ENCODE measurements at regions not wholly inside any gene's neighbourhood (a gene's known extent, or its start where the extent isn't known, plus 50 kb on each side); places are given as distances from the start of the nearest gene placed in this dataset.

- no peaks in the 10 kb centered on the region for H3K79me2 ChIP-seq (ENCODE audit: insufficient read depth, low read length)
- no TSS peak for BruUV-seq (replicated peaks)
- TF ChIP-seq POLR2AphosphoS5 (IDR thresholded peaks at IDR 0.05; ENCODE audit: low read depth, low read length) = no peak
- no peak for TF ChIP-seq FOSL1 (IDR thresholded peaks at IDR 0.05; ENCODE audit: low read depth)
- TF ChIP-seq RAD21 (IDR thresholded peaks at IDR 0.05; ENCODE audit: low read depth) = no peak
- TF ChIP-seq ZNF274 (IDR thresholded peaks at IDR 0.05; ENCODE audit: low read depth, low read length) = no peak
- TF ChIP-seq EZH2phosphoT487 (IDR thresholded peaks at IDR 0.05; ENCODE audit: borderline replicate concordance) = no peak
- peaks cover 24 to 37% of the 10 kb centered on the region in 2 experiments for H3K4me1 ChIP-seq (ENCODE audit: control insufficient read depth in 1 of 2, insufficient read depth in 2 of 2, low read length in 2 of 2)
- H3K36me3 ChIP-seq (ENCODE audit: control insufficient read depth in 1 of 2, insufficient read depth in 2 of 2, low read length in 2 of 2) = no peaks in the 10 kb centered on the region
- no peak overlapping the region for H3K9ac ChIP-seq (ENCODE audit: low read length)
- peak overlapping the region; percentile 34 for H3K4me2 ChIP-seq (ENCODE audit: low read length)
- H3K4me3 ChIP-seq (replicated peaks in 1 of 2; ENCODE audit: low read depth in 1 of 2, low read length in 2 of 2) = no peak overlapping the region
- H2AFZ ChIP-seq (ENCODE audit: low read depth, low read length, poor library complexity, severe bottlenecking) = peak overlapping the region; percentile 9
- H4K20me1 ChIP-seq (ENCODE audit: insufficient read depth) = no peaks in the 10 kb centered on the region
- no peaks in the 10 kb centered on the region for H3K9me3 ChIP-seq (ENCODE audit: control insufficient read depth in 1 of 2, insufficient read depth in 1 of 2, low read depth in 1 of 2, low read length in 2 of 2)
- DNase-seq (ENCODE audit: low read depth, low spot score) = no peak
- no peak overlapping the region for H3K27ac ChIP-seq (ENCODE audit: low read depth, low read length)
- H3K9me2 ChIP-seq (ENCODE audit: insufficient read depth) = no peaks in the 10 kb centered on the region
- RAD21 ChIA-PET (ENCODE audit: low non-redundant PET in 1 of 2, low total read pairs in 2 of 2, uncharacterized antibody in 2 of 2, unreplicated experiment in 2 of 2) = no interaction called here
- intact Hi-C loops (cut with micrococcal nuclease) = no loop called here
- POLR2A ChIA-PET = no interaction called here
- no peaks in the 10 kb centered on the region for H3K27me3 ChIP-seq (ENCODE audit: insufficient read depth, low read length)
- ATAC-seq = peak; percentile 16; the same call in 1 of the 2 replicates
- CTCF ChIA-PET = no interaction called here
Measured at GRCh38 chr18:46321955-46322354, 217.8 kb downstream of the HAUS1 start.

GRCh38 chr18:46322411-46322891, 218.3 kb downstream of the HAUS1 start:
- no peak overlapping the region for H3K4me3 ChIP-seq (replicated peaks in 1 of 2; ENCODE audit: low read depth in 1 of 2, low read length in 2 of 2)
- no peaks in the 10 kb centered on the region for H3K9me3 ChIP-seq (ENCODE audit: control insufficient read depth in 1 of 2, insufficient read depth in 1 of 2, low read depth in 1 of 2, low read length in 2 of 2)
- ATAC-seq = peak; percentile 46
- H3K36me3 ChIP-seq (ENCODE audit: control insufficient read depth in 1 of 2, insufficient read depth in 2 of 2, low read length in 2 of 2) = no peaks in the 10 kb centered on the region
- ChIA-PET CTCF (no interaction called here), POLR2A (no interaction called here), RAD21 (ENCODE audit: low non-redundant PET in 1 of 2, low total read pairs in 2 of 2, uncharacterized antibody in 2 of 2, unreplicated experiment in 2 of 2) (no interaction called here)
- H3K27ac ChIP-seq (ENCODE audit: low read depth, low read length) = no peak overlapping the region
- no peaks in the 10 kb centered on the region for H3K27me3 ChIP-seq (ENCODE audit: insufficient read depth, low read length)
- TF ChIP-seq EGR1 (IDR thresholded peaks at IDR 0.05; ENCODE audit: low read depth) (no peak), EZH2 (IDR thresholded peaks at IDR 0.05) (no peak), ZNF274 (IDR thresholded peaks at IDR 0.05; ENCODE audit: low read depth, low read length) (no peak), ATF3 (IDR thresholded peaks at IDR 0.05) (no peak), SRF (IDR thresholded peaks at IDR 0.05; ENCODE audit: low read depth) (no peak), RAD21 (IDR thresholded peaks at IDR 0.05; ENCODE audit: low read depth) (no peak), ZBTB33 (IDR thresholded peaks at IDR 0.05; ENCODE audit: extremely low read depth, insufficient replicate concordance, low read length) (no peak), CTCF (IDR thresholded peaks at IDR 0.05 in 2 of 3, conservative IDR thresholded peaks at IDR 0.05 in 1 of 3; ENCODE audit: borderline replicate concordance in 1 of 3, insufficient read depth in 1 of 3, low read depth in 2 of 3, low read length in 2 of 3) (no peak), MAX (IDR thresholded peaks at IDR 0.05) (no peak), FOSL1 (IDR thresholded peaks at IDR 0.05; ENCODE audit: low read depth) (no peak), TCF7L2 (IDR thresholded peaks at IDR 0.05; ENCODE audit: borderline replicate concordance, extremely low read depth, insufficient read depth, insufficient read length) (no peak), CEBPB (IDR thresholded peaks at IDR 0.05; ENCODE audit: low read depth) (no peak), POLR2AphosphoS5 (IDR thresholded peaks at IDR 0.05; ENCODE audit: low read depth, low read length) (no peak)
- no peak overlapping the region; the same call in 1 of the 2 replicates for H3K9ac ChIP-seq (ENCODE audit: low read length)
- BruUV-seq (replicated peaks) = no TSS peak
- no peak for DNase-seq (ENCODE audit: low read depth, low spot score)
- H3K4me1 ChIP-seq (ENCODE audit: control insufficient read depth in 1 of 2, insufficient read depth in 2 of 2, low read length in 2 of 2) = peaks cover 24 to 37% of the 10 kb centered on the region in 2 experiments
- intact Hi-C loops (cut with micrococcal nuclease) = no loop called here
- H3K4me2 ChIP-seq (ENCODE audit: low read length) = peak overlapping the region; percentile 34
- H2AFZ ChIP-seq (ENCODE audit: low read depth, low read length, poor library complexity, severe bottlenecking) = peak overlapping the region; percentile 9
- H4K20me1 ChIP-seq (ENCODE audit: insufficient read depth) = no peaks in the 10 kb centered on the region
- H3K79me2 ChIP-seq (ENCODE audit: insufficient read depth, low read length) = no peaks in the 10 kb centered on the region
- no peaks in the 10 kb centered on the region for H3K9me2 ChIP-seq (ENCODE audit: insufficient read depth)

All from HCT116 (cell line).